Spleen (tissue), 11 donors: ENCODE measurements at regions not wholly inside any gene's neighbourhood (a gene's known extent, or its start where the extent isn't known, plus 50 kb on each side); places are given as distances from the start of the nearest gene placed in this dataset.

Source experiments
- DNase-seq: peaks from one replicate; pipeline ENCODE4 v3.0.0-alpha.2; 2020
- H3K27ac ChIP-seq, 8 donors: fragments of 200-600 bp; sonication (generic) in 7 of 8; 1 replicate in 4 of 8; 2 replicates in 4 of 8; pipeline versions ENCODE4 v1.5.0 to v1.8.0; 2016 to 2021; ENCODE audit warnings: inconsistent platforms in 4 of 8, mild to moderate bottlenecking in 4 of 8, moderate library complexity in 1 of 8
- H3K27me3 ChIP-seq, 7 donors: fragments of 200-600 bp; sonication (generic) in 6 of 7; replicated peaks in 1 of 7; 1 replicate in 4 of 7; 2 replicates in 3 of 7; pipeline versions ENCODE4 v1.5.0 to v1.8.0; 2016 to 2021; ENCODE audit warnings: inconsistent platforms in 3 of 7, mild to moderate bottlenecking in 1 of 7
- H3K36me3 ChIP-seq, 6 donors: fragments of 200-600 bp; sonication (generic) in 5 of 6; 1 replicate in 4 of 6; 2 replicates in 2 of 6; pipeline versions ENCODE4 v1.5.0 to v1.8.0; 2016 to 2021; ENCODE audit warnings: inconsistent platforms in 2 of 6
- H3K4me1 ChIP-seq, 6 donors: fragments of 200-600 bp; sonication (generic) in 5 of 6; 1 replicate in 3 of 6; 2 replicates in 3 of 6; pipeline versions ENCODE4 v1.5.0 to v1.8.0; 2016 to 2021; ENCODE audit warnings: inconsistent platforms in 3 of 6
- H3K4me3 ChIP-seq, 8 donors: fragments of 200-600 bp; sonication (generic) in 7 of 8; 1 replicate in 4 of 8; 2 replicates in 4 of 8; pipeline versions ENCODE4 v1.5.0 to v1.8.0; 2016 to 2021; ENCODE audit warnings: inconsistent platforms in 4 of 8, mild to moderate bottlenecking in 4 of 8, moderate library complexity in 2 of 8
- H3K9me3 ChIP-seq, 8 donors: fragments of 200-600 bp; sonication (generic) in 7 of 8; 1 replicate in 4 of 8; 2 replicates in 4 of 8; pipeline versions ENCODE4 v1.5.0 to v1.8.0; 2016 to 2021; ENCODE audit warnings: inconsistent platforms in 4 of 8
- POLR2A ChIP-seq, 3 donors: fragments of 450-650 bp; IDR thresholded peaks; one replicate each; pipeline ENCODE4 v1.5.1; 2017; ENCODE audit warnings: antibody characterized with exemption in 3 of 3, mild to moderate bottlenecking in 1 of 3
- POLR2AphosphoS5 ChIP-seq, 3 donors: sonication (generic); formaldehyde crosslinking; IDR thresholded peaks; one replicate each; pipeline ENCODE4 v1.5.1; 2017; ENCODE audit warnings: antibody characterized with exemption in 3 of 3
- WGBS, 5 donors: extraction: QIAGEN DNeasy Blood & Tissue Kit in 3 of 5; methylation state at CpG; one replicate each; pipeline versions ENCODE4 v1.1.5 to v1.1.7; 2013 to 2018; 5-methylcytosine and 5-hydroxymethylcytosine counted together
- intact Hi-C: fragments of 100-400 bp; cut with DNase I; formaldehyde crosslinking; loops from one replicate; pipeline ENCODE4 v1.15.0; 2023; ENCODE audit warnings: low total_unique reads
- TF ChIP-seq, protein P1 (sequence below), 11 experiments: fragments of 200-600 bp in 7 of 11; fragments of 450-650 bp in 4 of 11; sonication (generic) in 4 of 11; IDR thresholded peaks in 8 of 11; conservative IDR thresholded peaks in 3 of 11; 1 replicate in 7 of 11; 2 replicates in 4 of 11; pipeline versions ENCODE4 v1.4.0 to v1.8.0; 2016 to 2021; ENCODE audit warnings: antibody characterized with exemption in 11 of 11, inconsistent platforms in 4 of 11, mild to moderate bottlenecking in 1 of 11
- donor health status: healthy with polysubstance abuse.
- donor health status: DM: no; HTN: no; CAD: no; lungs with moderate emphysema.
- donor health status: DM: no; HTN: no; CAD: no.
- donor health status: Bipolar disorder and iron deficiency.
- donor health status: healthy.
- donor health status: DM: no; HTN: no; CAD: no.
- donor health status: DM: yes; HTN: yes; CAD: no.

DNA sequence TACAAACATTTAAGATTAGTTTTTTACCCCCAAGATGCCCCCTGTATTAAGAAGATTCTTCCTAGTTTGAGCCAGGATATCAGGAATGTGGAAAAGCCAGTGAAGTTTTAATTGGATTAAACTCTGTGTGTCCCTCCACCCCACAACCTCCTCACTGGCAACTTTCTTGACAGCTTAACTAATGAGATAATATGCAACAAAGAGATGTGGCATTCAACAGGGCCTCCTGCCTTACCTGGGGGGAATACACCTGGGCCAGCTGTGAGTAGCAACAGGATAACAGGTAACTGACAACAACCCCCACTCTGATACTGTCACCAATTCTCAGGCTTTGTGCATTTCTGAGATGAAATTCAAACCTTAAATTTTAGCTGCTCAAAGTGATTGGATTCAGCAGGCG, 512.3 kb downstream of the TFAP2B start:
- H3K4me1 ChIP-seq, result no peaks in the 10 kb centered on the region
- no peaks in the 10 kb centered on the region for H3K27me3 ChIP-seq
- intact Hi-C loops, result no loop called here
- no peak overlapping the region for H3K27ac ChIP-seq
- H3K4me3 ChIP-seq, result no peak overlapping the region
- TF ChIP-seq POLR2A (IDR thresholded peaks at IDR 0.05) (no peak), POLR2AphosphoS5 (IDR thresholded peaks at IDR 0.05) (no peak)
- TF ChIP-seq, protein P1, sequence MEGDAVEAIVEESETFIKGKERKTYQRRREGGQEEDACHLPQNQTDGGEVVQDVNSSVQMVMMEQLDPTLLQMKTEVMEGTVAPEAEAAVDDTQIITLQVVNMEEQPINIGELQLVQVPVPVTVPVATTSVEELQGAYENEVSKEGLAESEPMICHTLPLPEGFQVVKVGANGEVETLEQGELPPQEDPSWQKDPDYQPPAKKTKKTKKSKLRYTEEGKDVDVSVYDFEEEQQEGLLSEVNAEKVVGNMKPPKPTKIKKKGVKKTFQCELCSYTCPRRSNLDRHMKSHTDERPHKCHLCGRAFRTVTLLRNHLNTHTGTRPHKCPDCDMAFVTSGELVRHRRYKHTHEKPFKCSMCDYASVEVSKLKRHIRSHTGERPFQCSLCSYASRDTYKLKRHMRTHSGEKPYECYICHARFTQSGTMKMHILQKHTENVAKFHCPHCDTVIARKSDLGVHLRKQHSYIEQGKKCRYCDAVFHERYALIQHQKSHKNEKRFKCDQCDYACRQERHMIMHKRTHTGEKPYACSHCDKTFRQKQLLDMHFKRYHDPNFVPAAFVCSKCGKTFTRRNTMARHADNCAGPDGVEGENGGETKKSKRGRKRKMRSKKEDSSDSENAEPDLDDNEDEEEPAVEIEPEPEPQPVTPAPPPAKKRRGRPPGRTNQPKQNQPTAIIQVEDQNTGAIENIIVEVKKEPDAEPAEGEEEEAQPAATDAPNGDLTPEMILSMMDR (IDR thresholded peaks at IDR 0.05 in 8 of 11, conservative IDR thresholded peaks at IDR 0.05 in 3 of 11), result no peak
- no peak for DNase-seq
- no peaks in the 10 kb centered on the region for H3K36me3 ChIP-seq
- 85 to 100% (median 93%) methylated on average over 1 of the region's 1 CpG for WGBS, 5 donors
- no peaks in the 10 kb centered on the region for H3K9me3 ChIP-seq

DNA sequence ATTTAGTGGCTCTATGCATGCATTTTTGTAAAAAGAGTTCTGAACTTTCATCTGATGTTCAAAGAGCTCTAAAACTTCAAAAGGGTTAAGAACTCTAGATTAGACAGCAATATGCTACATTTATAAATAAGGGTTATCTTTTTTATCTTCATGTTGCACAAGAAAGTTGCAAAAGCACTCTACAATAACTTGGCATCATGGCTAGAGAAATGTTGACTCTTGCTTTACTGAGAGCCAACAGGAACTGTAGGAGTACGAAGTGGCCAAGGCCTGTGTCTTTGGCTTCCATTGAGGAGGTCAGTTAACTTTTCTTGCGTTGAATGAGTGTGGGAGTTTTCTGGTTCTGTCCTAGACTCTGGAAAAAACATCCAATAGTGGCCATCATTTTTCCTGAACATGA, 516.9 kb downstream of the TFAP2B start:
- Histone ChIP-seq H3K27ac (no peak overlapping the region), H3K4me1 (no peaks in the 10 kb centered on the region), H3K36me3 (no peaks in the 10 kb centered on the region), H3K9me3 (no peaks in the 10 kb centered on the region), H3K27me3 (no peaks in the 10 kb centered on the region), H3K4me3 (no peak overlapping the region)
- TF ChIP-seq, protein P1 (IDR thresholded peaks at IDR 0.05 in 8 of 11, conservative IDR thresholded peaks at IDR 0.05 in 3 of 11), result no peak
- no peak for TF ChIP-seq POLR2A (IDR thresholded peaks at IDR 0.05)
- no peak for TF ChIP-seq POLR2AphosphoS5 (IDR thresholded peaks at IDR 0.05)
- no peak for DNase-seq
- 73 to 86% (median 82%) methylated on average over 2 of the region's 2 CpGs for WGBS, 5 donors
- intact Hi-C loops, result no loop called here

DNA sequence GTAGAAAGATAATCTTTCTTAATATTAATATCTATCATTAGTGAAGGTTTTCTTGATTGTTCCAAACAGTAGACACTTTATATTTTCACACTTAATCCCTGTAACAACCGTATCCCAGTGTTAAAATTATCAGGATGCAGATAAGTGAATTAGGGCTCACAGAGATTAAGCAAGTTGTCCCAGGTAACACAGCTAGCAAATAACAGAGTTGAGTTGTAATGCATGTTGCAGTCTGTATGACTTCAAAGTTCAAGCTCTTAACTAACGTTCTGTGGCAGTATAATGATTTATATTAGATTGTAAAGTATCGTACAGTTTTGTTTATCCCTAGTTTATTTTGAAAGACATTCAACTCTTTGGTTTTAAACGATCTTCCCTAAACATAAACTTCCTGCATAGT, 517.5 kb downstream of the TFAP2B start:
- no peak overlapping the region for H3K4me3 ChIP-seq
- DNase-seq, result no peak
- no peaks in the 10 kb centered on the region for H3K27me3 ChIP-seq
- H3K9me3 ChIP-seq, result no peaks in the 10 kb centered on the region
- H3K27ac ChIP-seq, result no peak overlapping the region
- TF ChIP-seq POLR2A (IDR thresholded peaks at IDR 0.05) (no peak), POLR2AphosphoS5 (IDR thresholded peaks at IDR 0.05) (no peak)
- TF ChIP-seq, protein P1 (IDR thresholded peaks at IDR 0.05 in 8 of 11, conservative IDR thresholded peaks at IDR 0.05 in 3 of 11), result no peak
- WGBS, 5 donors, result 51 to 72% (median 64%) methylated on average over 4 of the region's 4 CpGs
- no peaks in the 10 kb centered on the region for H3K4me1 ChIP-seq
- H3K36me3 ChIP-seq, result no peaks in the 10 kb centered on the region
- intact Hi-C loops, result no loop called here

DNA sequence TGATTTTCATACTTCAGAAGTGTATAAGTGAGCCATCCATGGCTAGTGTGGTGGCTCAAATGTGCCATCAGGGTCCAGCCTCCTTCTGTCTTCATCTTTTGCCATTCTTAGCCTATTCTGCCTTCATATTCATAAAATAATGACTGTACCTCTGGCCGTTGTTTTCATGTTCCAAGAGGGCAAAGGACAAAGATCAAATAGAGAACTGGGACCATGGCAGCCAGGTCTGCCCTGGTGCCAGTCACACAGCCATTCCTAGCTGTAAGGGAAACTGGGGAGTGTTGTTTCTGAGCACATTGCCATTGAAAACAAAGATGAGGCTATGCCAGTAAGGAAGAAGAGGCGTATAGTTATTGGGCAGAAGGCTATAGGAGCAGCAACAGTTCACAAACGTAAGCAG, 518.6 kb downstream of the TFAP2B start:
- H3K36me3 ChIP-seq, result no peaks in the 10 kb centered on the region
- DNase-seq, result no peak
- no peaks in the 10 kb centered on the region for H3K27me3 ChIP-seq
- intact Hi-C loops, result no loop called here
- WGBS, 5 donors, result 68 to 79% (median 70%) methylated on average over 3 of the region's 3 CpGs
- TF ChIP-seq, protein P1 (IDR thresholded peaks at IDR 0.05 in 8 of 11, conservative IDR thresholded peaks at IDR 0.05 in 3 of 11), result no peak
- TF ChIP-seq POLR2AphosphoS5 (IDR thresholded peaks at IDR 0.05) (no peak), POLR2A (IDR thresholded peaks at IDR 0.05) (no peak)
- H3K27ac ChIP-seq, result no peak overlapping the region
- no peak overlapping the region for H3K4me3 ChIP-seq
- no peaks in the 10 kb centered on the region for H3K4me1 ChIP-seq
- H3K9me3 ChIP-seq, result no peaks in the 10 kb centered on the region
